Memory B cell (primary cell): ENCODE measurements at regions not wholly inside any gene's neighbourhood (a gene's known extent, or its start where the extent isn't known, plus 50 kb on each side); places are given as distances from the start of the nearest gene placed in this dataset.

ENCODE experiments used
- ATAC-seq: fragments of 150-1000 bp; cut with Tn5 transposase; 2 replicates; pipeline ENCODE4 v1.10.0; 2021; ENCODE audit warnings: low read depth, mild to moderate bottlenecking, moderate library complexity
- DNase-seq, 2 donors: peaks; one replicate each; pipeline ENCODE4 v3.0.0; 2022; ENCODE audit warnings: low spot score in 2 of 2
- H3K27ac Mint-ChIP-seq: one replicate; pipeline ENCODE4 v1.8.0; 2022; ENCODE audit warnings: mild to moderate bottlenecking, moderate library complexity, mixed read lengths
- H3K27me3 Mint-ChIP-seq: one replicate; pipeline ENCODE4 v1.8.0; 2022; ENCODE audit warnings: mixed read lengths
- H3K36me3 Mint-ChIP-seq: one replicate; pipeline ENCODE4 v1.8.0; 2022; ENCODE audit warnings: mild to moderate bottlenecking, mixed read lengths
- H3K4me1 Mint-ChIP-seq: one replicate; pipeline ENCODE4 v1.8.0; 2022; ENCODE audit warnings: mixed read lengths
- H3K4me3 Mint-ChIP-seq: one replicate; pipeline ENCODE4 v1.8.0; 2022; ENCODE audit warnings: mild to moderate bottlenecking, moderate library complexity, mixed read lengths
- H3K9me3 Mint-ChIP-seq: one replicate; pipeline ENCODE4 v1.8.0; 2022; ENCODE audit warnings: mixed read lengths

- H3K4me3 Mint-ChIP-seq: no peak overlapping the region
- no peaks in the 10 kb centered on the region for H3K36me3 Mint-ChIP-seq
- no peaks in the 10 kb centered on the region for H3K4me1 Mint-ChIP-seq
- no peak for ATAC-seq
- no peak overlapping the region for H3K27ac Mint-ChIP-seq
- DNase-seq: no peak
- peaks cover 1% of the 10 kb centered on the region for H3K9me3 Mint-ChIP-seq
- no peaks in the 10 kb centered on the region for H3K27me3 Mint-ChIP-seq
Measured at GRCh38 chr6:95117236-95117635, 460.1 kb upstream of the MANEA start.

DNA sequence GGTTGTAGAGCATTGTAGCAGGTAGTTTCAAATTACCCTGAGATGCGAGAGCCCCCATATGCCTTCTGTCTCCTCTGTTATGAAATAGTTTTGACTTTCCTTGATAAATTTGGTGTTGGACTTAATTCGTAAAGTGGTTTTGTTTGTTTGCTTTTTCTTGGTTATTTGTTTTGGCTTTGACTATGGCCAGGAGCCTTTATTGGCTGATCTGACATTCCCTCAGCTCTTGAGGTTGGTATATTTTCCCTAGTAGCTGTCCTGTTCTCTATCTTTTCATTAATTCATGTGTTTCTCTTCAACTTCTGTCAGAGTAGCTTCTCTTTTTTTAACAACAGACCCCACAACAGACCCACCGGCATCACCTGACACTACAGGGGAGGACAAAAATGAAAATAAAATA, 457.4 kb upstream of the MANEA start:
- H3K27ac Mint-ChIP-seq: no peak overlapping the region
- no peak for ATAC-seq
- H3K27me3 Mint-ChIP-seq: no peaks in the 10 kb centered on the region
- no peak for DNase-seq
- H3K36me3 Mint-ChIP-seq: no peaks in the 10 kb centered on the region
- H3K9me3 Mint-ChIP-seq: peaks cover 2% of the 10 kb centered on the region
- no peaks in the 10 kb centered on the region for H3K4me1 Mint-ChIP-seq
- H3K4me3 Mint-ChIP-seq: no peak overlapping the region

DNA sequence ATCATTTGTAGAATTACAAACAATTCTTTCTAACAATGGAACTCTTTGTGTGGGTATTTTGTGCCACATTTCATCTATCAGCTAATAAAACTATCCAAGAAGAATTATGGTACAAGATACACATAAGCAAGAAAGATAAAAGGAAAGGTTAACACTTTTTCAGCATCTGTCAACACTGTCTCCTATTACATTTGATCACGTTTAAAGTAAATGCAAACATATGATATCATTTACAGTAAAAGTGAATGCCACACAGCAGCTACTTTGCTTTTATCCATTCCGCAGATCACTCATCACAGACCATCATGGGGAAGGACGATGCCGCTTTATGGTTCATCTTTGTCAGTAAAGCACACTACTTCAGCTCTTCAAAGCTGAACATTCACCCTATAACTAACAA, 456.4 kb upstream of the MANEA start:
- no peaks in the 10 kb centered on the region for H3K27me3 Mint-ChIP-seq
- H3K36me3 Mint-ChIP-seq: no peaks in the 10 kb centered on the region
- H3K9me3 Mint-ChIP-seq: peaks cover 5% of the 10 kb centered on the region
- no peak for DNase-seq
- H3K27ac Mint-ChIP-seq: no peak overlapping the region
- no peak overlapping the region for H3K4me3 Mint-ChIP-seq
- H3K4me1 Mint-ChIP-seq: no peaks in the 10 kb centered on the region
- ATAC-seq: no peak

DNA sequence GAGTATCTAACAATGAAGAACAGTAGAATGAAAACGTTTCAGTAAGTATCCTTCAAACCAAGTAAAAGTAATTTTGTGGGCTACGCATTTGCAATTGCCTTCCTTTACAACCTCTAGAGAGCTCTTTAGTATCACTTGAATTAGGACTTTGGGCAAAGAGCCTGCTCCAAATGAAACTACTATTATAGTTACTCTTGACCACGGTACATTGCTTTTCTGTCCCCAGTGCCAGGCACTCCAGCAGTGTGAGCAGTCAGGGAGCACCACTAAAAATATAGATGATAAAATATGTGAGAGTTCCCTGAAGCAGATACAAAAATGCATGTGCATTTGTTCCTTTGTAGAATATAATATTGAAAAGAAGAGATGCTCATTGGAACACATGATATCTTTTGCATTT, 450.1 kb upstream of the MANEA start:
- Mint-ChIP-seq H3K36me3 (no peaks in the 10 kb centered on the region), H3K4me1 (no peaks in the 10 kb centered on the region), H3K9me3 (peaks cover 3% of the 10 kb centered on the region), H3K27me3 (no peaks in the 10 kb centered on the region), H3K27ac (no peak overlapping the region), H3K4me3 (no peak overlapping the region)
- ATAC-seq (no peak), DNase-seq (no peak)

GRCh38 chr6:95128439-95128838, 448.9 kb upstream of the MANEA start:
- Mint-ChIP-seq H3K27me3 (no peaks in the 10 kb centered on the region), H3K4me1 (no peaks in the 10 kb centered on the region), H3K36me3 (no peaks in the 10 kb centered on the region), H3K4me3 (no peak overlapping the region), H3K9me3 (peaks cover 3% of the 10 kb centered on the region), H3K27ac (no peak overlapping the region)
- no peak for ATAC-seq
- no peak for DNase-seq

- no peaks in the 10 kb centered on the region for H3K27me3 Mint-ChIP-seq
- DNase-seq (no peak), ATAC-seq (no peak)
- H3K27ac Mint-ChIP-seq: no peak overlapping the region
- H3K4me3 Mint-ChIP-seq: no peak overlapping the region
- H3K36me3 Mint-ChIP-seq: no peaks in the 10 kb centered on the region
- H3K9me3 Mint-ChIP-seq: peaks cover 3% of the 10 kb centered on the region
- no peaks in the 10 kb centered on the region for H3K4me1 Mint-ChIP-seq
Measured at GRCh38 chr6:95128947-95129346, 448.4 kb upstream of the MANEA start.

- H3K4me1 Mint-ChIP-seq: no peaks in the 10 kb centered on the region
- no peaks in the 10 kb centered on the region for H3K36me3 Mint-ChIP-seq
- DNase-seq (no peak), ATAC-seq (no peak)
- no peak overlapping the region for H3K4me3 Mint-ChIP-seq
- H3K9me3 Mint-ChIP-seq: peaks cover 2% of the 10 kb centered on the region
- no peaks in the 10 kb centered on the region for H3K27me3 Mint-ChIP-seq
- H3K27ac Mint-ChIP-seq: no peak overlapping the region
Measured at GRCh38 chr6:95133578-95133977, 443.8 kb upstream of the MANEA start.

DNA sequence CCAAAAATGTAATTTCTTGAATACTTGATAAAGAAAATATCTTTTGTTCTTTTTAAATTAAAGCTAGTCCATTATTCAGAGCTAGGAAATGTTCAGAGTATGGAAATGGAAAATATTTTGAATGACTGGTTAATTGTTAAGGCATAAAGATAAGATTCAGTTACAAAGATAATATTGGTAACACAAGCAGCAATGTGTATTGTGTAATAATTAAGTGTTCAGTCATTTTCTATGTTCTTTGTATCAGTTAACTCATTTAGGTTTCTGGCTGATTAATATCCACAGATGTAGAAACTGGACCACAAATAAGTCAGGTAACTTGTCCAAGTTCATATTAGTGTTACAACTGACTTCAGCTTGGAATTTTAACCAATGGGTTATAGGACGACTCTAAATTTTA, 442.2 kb upstream of the MANEA start:
- no peak overlapping the region for H3K27ac Mint-ChIP-seq
- H3K4me1 Mint-ChIP-seq: no peaks in the 10 kb centered on the region
- H3K4me3 Mint-ChIP-seq: no peak overlapping the region
- ATAC-seq (no peak), DNase-seq (no peak)
- peaks cover 2% of the 10 kb centered on the region for H3K9me3 Mint-ChIP-seq
- H3K36me3 Mint-ChIP-seq: no peaks in the 10 kb centered on the region
- no peaks in the 10 kb centered on the region for H3K27me3 Mint-ChIP-seq

DNA sequence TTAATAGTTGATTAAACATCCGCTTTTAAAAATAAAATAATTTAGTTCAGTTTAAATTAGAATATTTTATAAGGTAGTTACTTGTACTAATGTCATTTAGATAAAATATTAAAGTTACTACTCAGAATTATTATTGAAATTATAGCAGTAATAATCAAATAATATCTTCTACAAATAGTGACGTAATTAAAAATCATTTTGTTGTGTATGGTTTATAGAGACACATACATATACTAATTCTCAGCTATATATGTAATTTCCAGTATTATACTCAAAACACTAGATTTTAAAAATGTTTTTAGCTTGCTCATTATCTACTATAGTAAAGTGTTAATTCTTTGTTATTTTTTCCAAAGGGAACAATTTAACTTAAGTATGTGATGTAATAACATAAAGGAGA, 435.2 kb upstream of the MANEA start:
- ATAC-seq (no peak), DNase-seq (no peak)
- no peaks in the 10 kb centered on the region for H3K27me3 Mint-ChIP-seq
- H3K4me3 Mint-ChIP-seq: no peak overlapping the region
- no peaks in the 10 kb centered on the region for H3K4me1 Mint-ChIP-seq
- H3K36me3 Mint-ChIP-seq: no peaks in the 10 kb centered on the region
- H3K27ac Mint-ChIP-seq: no peak overlapping the region
- H3K9me3 Mint-ChIP-seq: no peaks in the 10 kb centered on the region

GRCh38 chr6:95142661-95143335, 434.5 kb upstream of the MANEA start:
- DNase-seq (no peak), ATAC-seq (no peak)
- Mint-ChIP-seq H3K4me1 (no peaks in the 10 kb centered on the region), H3K4me3 (no peak overlapping the region), H3K27ac (no peak overlapping the region), H3K9me3 (no peaks in the 10 kb centered on the region), H3K27me3 (no peaks in the 10 kb centered on the region), H3K36me3 (no peaks in the 10 kb centered on the region)

DNA sequence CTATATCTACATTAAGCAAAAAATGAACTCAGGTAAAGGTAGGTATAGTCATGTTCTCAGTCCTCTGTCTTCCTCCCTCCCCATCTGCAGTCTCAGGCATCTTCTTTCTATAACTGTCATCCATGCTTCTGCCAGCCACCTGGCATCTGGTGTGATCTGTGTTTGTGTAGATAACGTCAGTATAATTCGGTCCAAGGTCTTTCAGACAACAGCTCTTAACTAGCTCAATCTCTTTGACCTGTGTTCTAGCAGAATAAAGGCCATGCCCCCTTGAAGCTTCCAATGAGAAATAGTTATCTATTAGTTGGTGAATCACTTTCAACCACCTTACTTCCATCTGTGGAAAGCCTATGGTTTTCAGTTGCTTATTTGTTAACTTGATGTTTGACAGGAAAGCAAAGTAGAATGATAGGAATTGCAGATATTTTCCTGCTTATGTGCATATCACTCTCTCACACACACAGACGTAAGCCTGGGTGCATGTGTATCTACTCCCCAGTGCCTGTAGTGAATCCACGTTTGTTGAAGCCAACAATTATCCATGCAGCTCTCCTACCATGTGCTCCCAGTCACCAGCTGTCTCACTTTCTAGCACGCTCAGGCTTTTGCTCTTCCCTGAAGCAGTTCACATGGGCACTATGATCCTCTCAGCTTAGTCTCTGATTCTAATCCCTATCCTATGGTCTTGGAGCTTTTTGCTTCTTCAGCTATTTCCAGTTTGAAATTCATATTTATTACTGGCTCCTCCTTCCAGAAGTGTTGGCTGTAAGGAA, 433.7 kb upstream of the MANEA start:
- H3K9me3 Mint-ChIP-seq: no peaks in the 10 kb centered on the region
- no peaks in the 10 kb centered on the region for H3K27me3 Mint-ChIP-seq
- no peak overlapping the region for H3K4me3 Mint-ChIP-seq
- no peaks in the 10 kb centered on the region for H3K36me3 Mint-ChIP-seq
- H3K4me1 Mint-ChIP-seq: no peaks in the 10 kb centered on the region
- DNase-seq: no peak
- no peak for ATAC-seq
- no peak overlapping the region for H3K27ac Mint-ChIP-seq

DNA sequence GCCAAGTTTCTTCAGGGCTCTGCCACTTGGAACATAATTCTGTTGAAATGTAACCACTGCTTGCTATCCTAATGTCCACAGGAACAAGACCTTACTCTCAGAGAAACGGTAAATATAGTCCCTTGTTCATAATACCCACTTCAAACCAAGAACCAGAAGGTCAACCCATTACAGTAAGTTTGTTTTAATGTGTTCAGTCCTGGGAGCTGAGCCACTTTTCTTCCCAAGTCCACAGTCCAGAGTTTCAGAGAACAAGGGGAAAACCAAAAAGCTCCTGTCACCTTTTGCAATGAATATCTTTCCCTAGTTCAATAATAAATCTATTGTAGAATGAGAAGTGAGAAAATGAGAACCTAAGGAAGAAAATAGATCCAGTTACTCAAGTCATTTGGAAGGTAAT, 431.9 kb upstream of the MANEA start:
- DNase-seq (no peak), ATAC-seq (no peak)
- Mint-ChIP-seq H3K36me3 (no peaks in the 10 kb centered on the region), H3K4me1 (no peaks in the 10 kb centered on the region), H3K27me3 (no peaks in the 10 kb centered on the region), H3K4me3 (no peak overlapping the region), H3K27ac (no peak overlapping the region), H3K9me3 (no peaks in the 10 kb centered on the region)

- Mint-ChIP-seq H3K4me1 (no peaks in the 10 kb centered on the region), H3K9me3 (no peaks in the 10 kb centered on the region), H3K27ac (no peak overlapping the region), H3K27me3 (no peaks in the 10 kb centered on the region), H3K4me3 (no peak overlapping the region), H3K36me3 (no peaks in the 10 kb centered on the region)
- ATAC-seq: no peak
- DNase-seq: no peak
Measured at GRCh38 chr6:95159557-95159956, 417.8 kb upstream of the MANEA start.

GRCh38 chr6:95169775-95170174, 407.6 kb upstream of the MANEA start:
- Mint-ChIP-seq H3K27me3 (no peaks in the 10 kb centered on the region), H3K27ac (no peak overlapping the region), H3K4me1 (no peaks in the 10 kb centered on the region), H3K36me3 (no peaks in the 10 kb centered on the region), H3K4me3 (no peak overlapping the region), H3K9me3 (peaks cover 2% of the 10 kb centered on the region)
- ATAC-seq (no peak), DNase-seq (no peak)
